NCI-H510A (cell line): ENCODE measurements at regions not wholly inside any gene's neighbourhood (a gene's known extent, or its start where the extent isn't known, plus 50 kb on each side); places are given as distances from the start of the nearest gene placed in this dataset.
A peak's percentile ranks its signal among the peaks of the same experiment; 100 is the strongest.

Source experiments
- DNase-seq: peaks from one replicate; lab custom pipeline; 2025; lab: John Stamatoyannopoulos, UW

- DNase-seq = no peak
Observed at GRCh38 chr5:91283899-91284298, 99.2 kb downstream of the ARRDC3 start.

GRCh38 chr5:91283326-91283725, 99.8 kb downstream of the ARRDC3 start:
- no peak for DNase-seq

- DNase-seq = no peak
Observed at GRCh38 chr5:91282210-91282609, 100.9 kb downstream of the ARRDC3 start.

- no peak for DNase-seq
Observed at GRCh38 chr5:91281401-91281800, 101.7 kb downstream of the ARRDC3 start.

- peak; percentile 58 for DNase-seq
Observed at GRCh38 chr5:91280362-91281269, 102.5 kb downstream of the ARRDC3 start.

- no peak for DNase-seq
Observed at GRCh38 chr5:91277840-91278239, 105.3 kb downstream of the ARRDC3 start.

GRCh38 chr5:91277093-91277626, 106.0 kb downstream of the ARRDC3 start:
- DNase-seq = no peak

GRCh38 chr5:91272858-91273257, 110.3 kb downstream of the ARRDC3 start:
- no peak for DNase-seq

GRCh38 chr5:91271999-91272398, 111.1 kb downstream of the ARRDC3 start:
- DNase-seq = no peak

GRCh38 chr5:91269198-91269597, 113.9 kb downstream of the ARRDC3 start:
- no peak for DNase-seq

- DNase-seq = no peak
Observed at GRCh38 chr5:91266184-91266705, 116.9 kb downstream of the ARRDC3 start.

- no peak for DNase-seq
Observed at GRCh38 chr5:91264311-91265051, 118.6 kb downstream of the ARRDC3 start.

- no peak for DNase-seq
Observed at GRCh38 chr5:91263898-91264297, 119.2 kb downstream of the ARRDC3 start.

GRCh38 chr5:91257301-91257700, 125.8 kb downstream of the ARRDC3 start:
- DNase-seq = no peak

GRCh38 chr5:91256142-91256524, 127.0 kb downstream of the ARRDC3 start:
- no peak for DNase-seq

- DNase-seq = no peak
Observed at GRCh38 chr5:91255396-91256141, 127.5 kb downstream of the ARRDC3 start.

GRCh38 chr5:91252916-91253315, 130.2 kb downstream of the ARRDC3 start:
- DNase-seq = no peak

GRCh38 chr5:91245871-91246270, 137.2 kb downstream of the ARRDC3 start:
- DNase-seq = no peak

- DNase-seq = no peak
Observed at GRCh38 chr5:91245074-91245452, 138.1 kb downstream of the ARRDC3 start.

GRCh38 chr5:91244380-91245073, 138.6 kb downstream of the ARRDC3 start:
- no peak for DNase-seq

GRCh38 chr5:91243852-91244251, 139.3 kb downstream of the ARRDC3 start:
- no peak for DNase-seq
